Endodermal cell (in vitro differentiated cells): ENCODE measurements at regions not wholly inside any gene's neighbourhood (a gene's known extent, or its start where the extent isn't known, plus 50 kb on each side); places are given as distances from the start of the nearest gene placed in this dataset.

Experiments
- DNase-seq: peaks from one replicate; pipeline ENCODE4 v3.0.0-alpha.2; 2017
- H3K27ac ChIP-seq: 2 replicates; pipeline ENCODE4 v1.5.1; 2013; ENCODE audit warnings: mild to moderate bottlenecking, low read depth, low read length, moderate library complexity
- H3K27me3 ChIP-seq: 2 replicates; pipeline ENCODE4 v1.6.1; 2013; ENCODE audit warnings: mild to moderate bottlenecking, low read length, moderate library complexity; ENCODE audit not compliant: insufficient read depth, control insufficient read depth, poor library complexity, severe bottlenecking
- H3K36me3 ChIP-seq: 2 replicates; pipeline ENCODE4 v1.7.0; 2013; ENCODE audit warnings: mild to moderate bottlenecking, low read length, moderate library complexity; ENCODE audit not compliant: control insufficient read depth, insufficient read depth
- H3K4me1 ChIP-seq: one replicate; pipeline ENCODE4 v1.7.0; 2013; ENCODE audit warnings: low read length; ENCODE audit not compliant: control insufficient read depth, insufficient read depth
- H3K4me3 ChIP-seq: 2 replicates; pipeline ENCODE4 v1.5.1; 2013; ENCODE audit warnings: mild to moderate bottlenecking, low read length, moderate library complexity
- H3K9ac ChIP-seq: 2 replicates; pipeline ENCODE4 v1.6.1; 2013; ENCODE audit warnings: mild to moderate bottlenecking, low read length, moderate library complexity; ENCODE audit not compliant: poor library complexity, severe bottlenecking; ENCODE audit errors: extremely low read depth
- H3K9me3 ChIP-seq: 2 replicates; pipeline ENCODE4 v1.6.1; 2013; ENCODE audit warnings: mild to moderate bottlenecking, low read length, moderate library complexity; ENCODE audit not compliant: control insufficient read depth
- H3K27ac Mint-ChIP-seq: 2 replicates; pipeline ENCODE4 v1.8.0; 2020; ENCODE audit warnings: mixed read lengths
- H3K27me3 Mint-ChIP-seq: 2 replicates; pipeline ENCODE4 v1.8.0; 2021; ENCODE audit warnings: mild to moderate bottlenecking, mixed read lengths; ENCODE audit not compliant: insufficient read depth
- H3K36me3 Mint-ChIP-seq: 2 replicates; pipeline ENCODE4 v1.8.0; 2020; ENCODE audit warnings: low read depth, mixed read lengths
- H3K4me1 Mint-ChIP-seq: 2 replicates; pipeline ENCODE4 v1.8.0; 2020; ENCODE audit warnings: mixed read lengths
- H3K4me3 Mint-ChIP-seq: 2 replicates; pipeline ENCODE4 v1.8.0; 2020; ENCODE audit warnings: mild to moderate bottlenecking, moderate library complexity, mixed read lengths
- H3K9me3 Mint-ChIP-seq: 2 replicates; pipeline ENCODE4 v1.8.0; 2020; ENCODE audit warnings: mild to moderate bottlenecking, mixed read lengths
- CTCF ChIP-seq: fragments of 200-600 bp; sonication (generic); conservative IDR thresholded peaks from 2 replicates; pipeline ENCODE4 v1.5.0; 2021; ENCODE audit warnings: antibody characterized with exemption, mild to moderate bottlenecking
- WGBS, 2 experiments: methylation state at CpG; one replicate each; pipeline versions ENCODE4 v1.1.5 to v1.1.7; 2013; ENCODE audit warnings: missing lambda C conversion rate in 2 of 2, mixed read lengths in 1 of 2; ENCODE audit not compliant: insufficient coverage in 1 of 2, insufficient read length in 1 of 2; 5-methylcytosine and 5-hydroxymethylcytosine counted together

- Mint-ChIP-seq H3K27me3 (no peaks in the 10 kb centered on the region), H3K27ac (no peak overlapping the region), H3K4me3 (no peak overlapping the region), H3K4me1 (peaks cover 31% of the 10 kb centered on the region), H3K36me3 (no peaks in the 10 kb centered on the region), H3K9me3 (peaks cover 11% of the 10 kb centered on the region)
- Histone ChIP-seq H3K36me3 (no peaks in the 10 kb centered on the region), H3K27me3 (peaks cover 7% of the 10 kb centered on the region), H3K9me3 (peaks cover 16% of the 10 kb centered on the region), H3K4me1 (no peaks in the 10 kb centered on the region), H3K9ac (no peak overlapping the region), H3K27ac (no peak overlapping the region), H3K4me3 (no peak overlapping the region)
- no peak for DNase-seq
- peak; percentile 44 for TF ChIP-seq CTCF
- WGBS, 2 experiments = 79% methylated on average over 6 of the region's 6 CpGs
Observed at GRCh38 chr13:34779171-34779570, 162.9 kb upstream of the NBEA start.

- H3K9ac ChIP-seq = no peak overlapping the region
- H3K36me3 Mint-ChIP-seq = peaks cover 5% of the 10 kb centered on the region
- TF ChIP-seq CTCF = no peak
- no peaks in the 10 kb centered on the region for H3K36me3 ChIP-seq
- H3K27me3 Mint-ChIP-seq = no peaks in the 10 kb centered on the region
- no peak overlapping the region for H3K27ac ChIP-seq
- no peaks in the 10 kb centered on the region for H3K4me1 ChIP-seq
- H3K27ac Mint-ChIP-seq = no peak overlapping the region
- WGBS, 2 experiments = 87 to 100% methylated on average over 2 of the region's 2 CpGs
- peaks cover 24% of the 10 kb centered on the region for H3K9me3 ChIP-seq
- H3K4me1 Mint-ChIP-seq = peaks cover 7% of the 10 kb centered on the region
- H3K4me3 Mint-ChIP-seq = no peak overlapping the region
- H3K4me3 ChIP-seq = no peak overlapping the region
- no peak for DNase-seq
- H3K9me3 Mint-ChIP-seq = peaks cover 28% of the 10 kb centered on the region
- no peaks in the 10 kb centered on the region for H3K27me3 ChIP-seq
Observed at GRCh38 chr13:34793301-34793700, 148.8 kb upstream of the NBEA start.

- no peaks in the 10 kb centered on the region for H3K4me1 ChIP-seq
- Mint-ChIP-seq H3K4me3 (no peak overlapping the region), H3K27ac (no peak overlapping the region), H3K9me3 (no peaks in the 10 kb centered on the region), H3K36me3 (no peaks in the 10 kb centered on the region), H3K4me1 (no peaks in the 10 kb centered on the region), H3K27me3 (no peaks in the 10 kb centered on the region)
- H3K4me3 ChIP-seq = no peak overlapping the region
- no peak overlapping the region for H3K9ac ChIP-seq
- H3K27ac ChIP-seq = no peak overlapping the region
- WGBS, 2 experiments = 95 to 100% methylated on average over 1 to 4 of the region's 4 CpGs
- no peaks in the 10 kb centered on the region for H3K27me3 ChIP-seq
- no peaks in the 10 kb centered on the region for H3K36me3 ChIP-seq
- TF ChIP-seq CTCF = no peak
- no peak for DNase-seq
- H3K9me3 ChIP-seq = no peaks in the 10 kb centered on the region
Observed at GRCh38 chr13:34803756-34804155, 138.3 kb upstream of the NBEA start.
